ENCODE measurements at regions not wholly inside any gene's neighbourhood (a gene's known extent, or its start where the extent isn't known, plus 50 kb on each side); places are given as distances from the start of the nearest gene placed in this dataset.
"Not testable (repeated sequence)": the region's sequence is repeated elsewhere in the genome, so short reads cannot be mapped to it uniquely, and the experiment has no call there.

- intact Hi-C loops (cut with micrococcal nuclease): no loop called here
- Mint-ChIP-seq H3K9me3 (peaks cover 5% of the 10 kb centered on the region), H3K27me3 (ENCODE audit: low read depth) (no peaks in the 10 kb centered on the region), H3K27ac (no peak overlapping the region), H3K4me3 (no peak overlapping the region), H3K4me1 (ENCODE audit: low read depth) (peaks cover 3% of the 10 kb centered on the region), H3K36me3 (ENCODE audit: low read depth) (no peaks in the 10 kb centered on the region)
- DNase-seq: no peak
- CTCF ChIA-PET: no interaction called here
Measured at GRCh38 chrX:64580605-64581004, 185.4 kb upstream of the MTMR8 start.

- Mint-ChIP-seq H3K36me3 (ENCODE audit: low read depth) (no peaks in the 10 kb centered on the region), H3K27ac (no peak overlapping the region), H3K4me1 (ENCODE audit: low read depth) (peaks cover 3% of the 10 kb centered on the region), H3K4me3 (no peak overlapping the region), H3K9me3 (peaks cover 6% of the 10 kb centered on the region), H3K27me3 (ENCODE audit: low read depth) (no peaks in the 10 kb centered on the region)
- CTCF ChIA-PET: no interaction called here
- intact Hi-C loops (cut with micrococcal nuclease): no loop called here
- DNase-seq: peak; percentile 5
Measured at GRCh38 chrX:64580035-64580434, 184.8 kb upstream of the MTMR8 start.

GRCh38 chrX:64571011-64571410 lies 175.8 kb upstream of the MTMR8 start:
- CTCF ChIA-PET: no interaction called here
- H3K27ac Mint-ChIP-seq: no peak overlapping the region
- no peak for DNase-seq
- intact Hi-C loops (cut with micrococcal nuclease): no loop called here
- H3K4me1 Mint-ChIP-seq (ENCODE audit: low read depth): no peaks in the 10 kb centered on the region
- no peaks in the 10 kb centered on the region for H3K36me3 Mint-ChIP-seq (ENCODE audit: low read depth)
- no peaks in the 10 kb centered on the region for H3K27me3 Mint-ChIP-seq (ENCODE audit: low read depth)
- peaks cover 6% of the 10 kb centered on the region for H3K9me3 Mint-ChIP-seq
- H3K4me3 Mint-ChIP-seq: no peak overlapping the region

GRCh38 chrX:64570204-64570603 lies 175.0 kb upstream of the MTMR8 start:
- no peak for DNase-seq
- Mint-ChIP-seq H3K4me1 (ENCODE audit: low read depth) (no peaks in the 10 kb centered on the region), H3K4me3 (no peak overlapping the region), H3K9me3 (peaks cover 4% of the 10 kb centered on the region), H3K27me3 (ENCODE audit: low read depth) (no peaks in the 10 kb centered on the region), H3K27ac (no peak overlapping the region), H3K36me3 (ENCODE audit: low read depth) (no peaks in the 10 kb centered on the region)
- CTCF ChIA-PET: interaction anchor here (1.3 kb wide), 1 partner anchor 73 kb away, joined by 3 read pairs; no protein-coding TSS in a partner anchor
- intact Hi-C loops (cut with micrococcal nuclease): no loop called here

GRCh38 chrX:64565348-64565747 lies 170.1 kb upstream of the MTMR8 start:
- H3K27ac Mint-ChIP-seq; H3K27me3 Mint-ChIP-seq (ENCODE audit: low read depth); H3K36me3 Mint-ChIP-seq (ENCODE audit: low read depth); DNase-seq; CTCF ChIA-PET; H3K9me3 Mint-ChIP-seq; intact Hi-C loops (cut with micrococcal nuclease); H3K4me3 Mint-ChIP-seq; H3K4me1 Mint-ChIP-seq (ENCODE audit: low read depth): not testable (repeated sequence)

- CTCF ChIA-PET; intact Hi-C loops (cut with micrococcal nuclease); H3K9me3 Mint-ChIP-seq; H3K4me1 Mint-ChIP-seq (ENCODE audit: low read depth); DNase-seq; H3K27ac Mint-ChIP-seq; H3K27me3 Mint-ChIP-seq (ENCODE audit: low read depth); H3K4me3 Mint-ChIP-seq; H3K36me3 Mint-ChIP-seq (ENCODE audit: low read depth): not testable (repeated sequence)
Measured at GRCh38 chrX:64549236-64549635, 154.0 kb upstream of the MTMR8 start.

GRCh38 chrX:64536736-64537135 lies 141.5 kb upstream of the MTMR8 start:
- Mint-ChIP-seq H3K9me3 (no peaks in the 10 kb centered on the region), H3K4me1 (ENCODE audit: low read depth) (no peaks in the 10 kb centered on the region), H3K27ac (no peak overlapping the region), H3K36me3 (ENCODE audit: low read depth) (no peaks in the 10 kb centered on the region), H3K4me3 (no peak overlapping the region), H3K27me3 (ENCODE audit: low read depth) (no peaks in the 10 kb centered on the region)
- intact Hi-C loops (cut with micrococcal nuclease): no loop called here
- DNase-seq: no peak
- CTCF ChIA-PET: no interaction called here

All from activated naive CD4-positive, alpha-beta T cell treated with anti-CD3 and anti-CD28 coated beads for 36 hours (primary cell).